Uterus (tissue), 2 donors: ENCODE measurements at regions not wholly inside any gene's neighbourhood (a gene's known extent, or its start where the extent isn't known, plus 50 kb on each side); places are given as distances from the start of the nearest gene placed in this dataset.

ENCODE experiments used
- POLR2A ChIP-seq, 2 donors: fragments of 450-650 bp; IDR thresholded peaks; one replicate each; pipeline ENCODE4 v1.6.1; 2016; ENCODE audit warnings: antibody characterized with exemption in 2 of 2, mild to moderate bottlenecking in 1 of 2, moderate library complexity in 1 of 2
- TF ChIP-seq, protein P1 (sequence below), 4 experiments: fragments of 200-600 bp in 2 of 4; fragments of 450-650 bp in 2 of 4; sonication (generic) in 2 of 4; IDR thresholded peaks; one replicate each; pipeline ENCODE4 v1.5.1; 2016 to 2019; ENCODE audit warnings: antibody characterized with exemption in 4 of 4, mild to moderate bottlenecking in 2 of 4, moderate library complexity in 1 of 4

DNA sequence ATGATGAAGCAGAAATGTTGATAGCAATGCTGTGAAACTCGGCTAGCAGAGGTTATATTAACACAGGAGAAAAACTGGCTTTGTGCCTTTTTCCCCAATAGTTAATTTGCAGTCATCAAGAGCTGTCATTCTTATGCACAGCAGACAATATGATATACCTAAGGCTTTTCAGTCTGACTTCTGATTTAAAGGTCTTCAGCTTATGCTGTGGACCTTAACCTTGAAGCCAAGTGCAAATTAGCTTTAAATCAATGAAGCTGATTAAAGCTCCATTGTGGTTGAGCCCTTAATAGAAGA, 171.6 kb upstream of the ID4 start:
- TF ChIP-seq, protein P1, sequence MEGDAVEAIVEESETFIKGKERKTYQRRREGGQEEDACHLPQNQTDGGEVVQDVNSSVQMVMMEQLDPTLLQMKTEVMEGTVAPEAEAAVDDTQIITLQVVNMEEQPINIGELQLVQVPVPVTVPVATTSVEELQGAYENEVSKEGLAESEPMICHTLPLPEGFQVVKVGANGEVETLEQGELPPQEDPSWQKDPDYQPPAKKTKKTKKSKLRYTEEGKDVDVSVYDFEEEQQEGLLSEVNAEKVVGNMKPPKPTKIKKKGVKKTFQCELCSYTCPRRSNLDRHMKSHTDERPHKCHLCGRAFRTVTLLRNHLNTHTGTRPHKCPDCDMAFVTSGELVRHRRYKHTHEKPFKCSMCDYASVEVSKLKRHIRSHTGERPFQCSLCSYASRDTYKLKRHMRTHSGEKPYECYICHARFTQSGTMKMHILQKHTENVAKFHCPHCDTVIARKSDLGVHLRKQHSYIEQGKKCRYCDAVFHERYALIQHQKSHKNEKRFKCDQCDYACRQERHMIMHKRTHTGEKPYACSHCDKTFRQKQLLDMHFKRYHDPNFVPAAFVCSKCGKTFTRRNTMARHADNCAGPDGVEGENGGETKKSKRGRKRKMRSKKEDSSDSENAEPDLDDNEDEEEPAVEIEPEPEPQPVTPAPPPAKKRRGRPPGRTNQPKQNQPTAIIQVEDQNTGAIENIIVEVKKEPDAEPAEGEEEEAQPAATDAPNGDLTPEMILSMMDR (IDR thresholded peaks at IDR 0.05) = no peak
- TF ChIP-seq POLR2A (IDR thresholded peaks at IDR 0.05) = no peak
